Erythroblast (primary cell): ENCODE measurements at regions not wholly inside any gene's neighbourhood (a gene's known extent, or its start where the extent isn't known, plus 50 kb on each side); places are given as distances from the start of the nearest gene placed in this dataset.
"Not testable (repeated sequence)": the region's sequence is repeated elsewhere in the genome, so short reads cannot be mapped to it uniquely, and the experiment has no call there.

Source experiments
- DNase-seq, 2 experiments: peaks; one replicate each; lab custom pipeline; 2025; lab: John Stamatoyannopoulos, UW
- GATA1 ChIP-seq: IDR thresholded peaks from 2 replicates; pipeline ENCODE4 v1.6.1; 2011; ENCODE audit warnings: low read depth, mild to moderate bottlenecking, control low read depth, low read length, moderate library complexity
- POLR2A ChIP-seq: IDR thresholded peaks from 2 replicates; pipeline ENCODE4 v1.6.1; 2011; ENCODE audit warnings: mild to moderate bottlenecking, low read length

GRCh38 chr2:18284331-18284730, 276.1 kb downstream of the RDH14 start:
- no peak for DNase-seq
- TF ChIP-seq POLR2A (no peak), GATA1 (no peak)

GRCh38 chr2:18282026-18282425, 278.4 kb downstream of the RDH14 start:
- TF ChIP-seq POLR2A, result no peak
- no peak for DNase-seq

- TF ChIP-seq GATA1 (no peak), POLR2A (no peak)
- DNase-seq, result no peak
Observed at GRCh38 chr2:18276583-18277075, 283.8 kb downstream of the RDH14 start.

GRCh38 chr2:18273205-18273604, 287.2 kb downstream of the RDH14 start:
- TF ChIP-seq GATA1, result no peak
- no peak for DNase-seq

GRCh38 chr2:18272148-18272494, 288.3 kb downstream of the RDH14 start:
- DNase-seq, result no peak
- TF ChIP-seq POLR2A, result no peak

- DNase-seq, result no peak
- TF ChIP-seq POLR2A, result no peak
Observed at GRCh38 chr2:18271370-18272147, 288.9 kb downstream of the RDH14 start.

GRCh38 chr2:18268400-18268799, 292.1 kb downstream of the RDH14 start:
- DNase-seq, result no peak
- TF ChIP-seq POLR2A (no peak), GATA1 (no peak)

GRCh38 chr2:18267501-18267900, 293.0 kb downstream of the RDH14 start:
- DNase-seq, result no peak
- TF ChIP-seq POLR2A (no peak), GATA1 (no peak)

- DNase-seq, result not testable (repeated sequence)
Observed at GRCh38 chr2:18266699-18267098, 293.8 kb downstream of the RDH14 start.

- TF ChIP-seq GATA1 (no peak), POLR2A (no peak)
- no peak for DNase-seq
Observed at GRCh38 chr2:18265614-18266586, 294.6 kb downstream of the RDH14 start.

- DNase-seq, result no peak
- TF ChIP-seq GATA1 (no peak), POLR2A (no peak)
Observed at GRCh38 chr2:18262601-18263000, 297.9 kb downstream of the RDH14 start.

- TF ChIP-seq GATA1 (no peak), POLR2A (no peak)
- no peak for DNase-seq
Observed at GRCh38 chr2:18253686-18254197, 306.7 kb downstream of the RDH14 start.

- no peak for TF ChIP-seq GATA1
- TF ChIP-seq POLR2A, result no peak
- no peak for DNase-seq
Observed at GRCh38 chr2:18251486-18251885, 309.0 kb downstream of the RDH14 start.
